ENCODE measurements at regions not wholly inside any gene's neighbourhood (a gene's known extent, or its start where the extent isn't known, plus 50 kb on each side); places are given as distances from the start of the nearest gene placed in this dataset.

DNA sequence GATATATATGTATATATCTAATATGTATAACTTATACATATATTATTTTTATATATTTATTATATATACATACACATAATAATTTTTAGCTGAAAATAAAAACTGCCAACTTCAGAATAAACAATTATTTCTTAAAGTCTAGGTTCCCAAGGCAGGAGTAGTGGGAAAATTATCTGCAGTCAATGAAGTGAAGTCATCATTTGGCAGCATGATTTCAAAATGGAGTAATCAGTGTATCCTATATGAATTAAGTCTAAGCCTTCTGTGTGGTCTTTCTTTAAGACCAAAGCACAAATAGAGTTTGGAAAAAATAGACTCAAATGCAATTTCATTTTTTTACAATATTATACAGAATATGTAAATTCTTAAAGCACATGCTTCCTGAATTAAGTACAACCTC, 251.0 kb downstream of the SAMD5 start:
- BruUV-seq (replicated peaks): no TSS peak
- H3K23ac ChIP-seq (ENCODE audit: low read depth, low read length): no peak overlapping the region
- no peak overlapping the region for H3K4ac ChIP-seq (ENCODE audit: low read depth, low read length)
- no peak overlapping the region for H3K56ac ChIP-seq (ENCODE audit: extremely low read depth, insufficient read depth, low read length)
- ATAC-seq (ENCODE audit: low read depth): no peak
- no peak overlapping the region for H3K4me2 ChIP-seq (ENCODE audit: low read depth, low read length)
- TF ChIP-seq CEBPB (IDR thresholded peaks at IDR 0.05; ENCODE audit: low read depth, low read length) (no peak), MXI1 (IDR thresholded peaks at IDR 0.05; ENCODE audit: borderline replicate concordance, low read depth, low read length) (no peak), CHD1 (IDR thresholded peaks at IDR 0.05; ENCODE audit: low read depth, low read length) (no peak), POLR2A (IDR thresholded peaks at IDR 0.05; ENCODE audit: low read depth, low read length) (no peak), FOS (IDR thresholded peaks at IDR 0.05; ENCODE audit: low read depth, low read length) (no peak), SMC3 (IDR thresholded peaks at IDR 0.05; ENCODE audit: low read depth, low read length) (no peak)
- H3K18ac ChIP-seq (ENCODE audit: low read depth, low read length): no peak overlapping the region
- peaks cover 5% of the 10 kb centered on the region for H3K4me1 ChIP-seq (ENCODE audit: control insufficient read depth, insufficient read depth, low read length)
- H4K20me1 ChIP-seq (ENCODE audit: insufficient read depth, low read length): no peaks in the 10 kb centered on the region
- dilution Hi-C loops (cut with HindIII; ENCODE audit: low sequenced_read_pairs, unreplicated experiment): no loop called here
- H2BK15ac ChIP-seq (ENCODE audit: low read depth, low read length): no peak overlapping the region
- H4K91ac ChIP-seq (ENCODE audit: insufficient read depth, low read depth, low read length): no peak overlapping the region
- in situ Hi-C loops (cut with MboI; ENCODE audit: low sequenced_read_pairs): no loop called here
- POLR2A ChIA-PET (ENCODE audit: unreplicated experiment): no interaction called here
- H3K9ac ChIP-seq (ENCODE audit: low read depth, low read length): no peak overlapping the region
- H3K27ac ChIP-seq (ENCODE audit: insufficient read depth, low read length): no peak overlapping the region
- no peak overlapping the region for H4K8ac ChIP-seq (ENCODE audit: low read depth in 2 of 2, low read length in 2 of 2)
- no peak overlapping the region for H2AFZ ChIP-seq (replicated peaks; ENCODE audit: low read length, poor library complexity)
- H4K5ac ChIP-seq (ENCODE audit: low read depth, low read length): no peak overlapping the region
- no peak overlapping the region for H2AK9ac ChIP-seq (replicated peaks; ENCODE audit: low read depth, low read length, poor library complexity)
- no peak overlapping the region for H2BK5ac ChIP-seq (ENCODE audit: low read depth, low read length, poor library complexity, severe bottlenecking)
- intact Hi-C loops (cut with micrococcal nuclease): loop anchor here (10.0 kb wide), 1 partner anchor 405 kb away; no protein-coding TSS in a partner anchor
- DNase-seq: no peak
- H2AK5ac ChIP-seq (ENCODE audit: low read depth, low read length): no peak overlapping the region
- H3K9me1 ChIP-seq (ENCODE audit: insufficient read depth, low read length): no peaks in the 10 kb centered on the region
- no peaks in the 10 kb centered on the region for H3K9me3 ChIP-seq (ENCODE audit: control insufficient read depth, insufficient read depth, low read length)
- H3K36me3 ChIP-seq (ENCODE audit: control insufficient read depth, insufficient read depth, low read length): no peaks in the 10 kb centered on the region
- H3K14ac ChIP-seq (replicated peaks; ENCODE audit: low read depth, low read length): no peak overlapping the region
- CTCF ChIA-PET: interaction anchor here (1.0 kb wide), 1 partner anchor 23 kb away, joined by 3 read pairs; no protein-coding TSS in a partner anchor
- no peak overlapping the region for H2BK120ac ChIP-seq (ENCODE audit: low read depth, low read length)
- H3K4me3 ChIP-seq (ENCODE audit: insufficient read depth, low read depth, low read length): no peak overlapping the region
- no peaks in the 10 kb centered on the region for H3K79me1 ChIP-seq (ENCODE audit: low read depth in 1 of 2, low read length in 2 of 2)
- H3K27me3 ChIP-seq (ENCODE audit: control insufficient read depth, insufficient read depth, low read length): no peaks in the 10 kb centered on the region
- no peak overlapping the region for H2BK20ac ChIP-seq (ENCODE audit: low read depth, low read length)

Data from IMR-90 (cell line).